Mesenchymal stem cell (in vitro differentiated cells and primary cell): ENCODE measurements at regions not wholly inside any gene's neighbourhood (a gene's known extent, or its start where the extent isn't known, plus 50 kb on each side); places are given as distances from the start of the nearest gene placed in this dataset.

Experiments used
- DNase-seq: peaks from one replicate; pipeline ENCODE4 v3.0.0-alpha.2; 2013
- H2AFZ ChIP-seq: one replicate; pipeline ENCODE4 v1.6.1; 2013; ENCODE audit warnings: low read depth, mild to moderate bottlenecking, control low read depth, inconsistent platforms, low read length, moderate library complexity
- H2AK5ac ChIP-seq: 2 replicates; pipeline ENCODE4 v1.6.1; 2013; ENCODE audit warnings: low read length, moderate library complexity, mild to moderate bottlenecking, inconsistent platforms; ENCODE audit not compliant: severe bottlenecking
- H2BK120ac ChIP-seq: one replicate; pipeline ENCODE4 v1.6.1; 2013; ENCODE audit warnings: low read depth, mild to moderate bottlenecking, inconsistent platforms, low read length, moderate library complexity
- H2BK12ac ChIP-seq, 2 experiments: one replicate each; pipeline ENCODE4 v1.6.1; 2013; ENCODE audit warnings: inconsistent platforms in 2 of 2, low read length in 2 of 2, mild to moderate bottlenecking in 2 of 2, moderate library complexity in 2 of 2, control low read depth in 1 of 2
- H2BK15ac ChIP-seq: one replicate; pipeline ENCODE4 v1.6.1; 2013; ENCODE audit warnings: mild to moderate bottlenecking, low read depth, inconsistent platforms; ENCODE audit not compliant: poor library complexity, severe bottlenecking
- H2BK5ac ChIP-seq: 2 replicates; pipeline ENCODE4 v1.6.1; 2013; ENCODE audit warnings: low read depth, mild to moderate bottlenecking, low read length, control low read depth, inconsistent platforms; ENCODE audit not compliant: poor library complexity, severe bottlenecking
- H3K14ac ChIP-seq, 2 experiments: one replicate each; pipeline ENCODE4 v1.6.1; 2013; ENCODE audit warnings: inconsistent platforms in 2 of 2, low read length in 2 of 2, control low read depth in 1 of 2, mild to moderate bottlenecking in 1 of 2, moderate library complexity in 1 of 2
- H3K18ac ChIP-seq, 2 experiments: one replicate each; pipeline ENCODE4 v1.6.1; 2013; ENCODE audit warnings: inconsistent platforms in 2 of 2, low read length in 2 of 2, control low read depth in 1 of 2, low read depth in 1 of 2, mild to moderate bottlenecking in 1 of 2
- H3K23ac ChIP-seq, 2 experiments: one replicate each; pipeline ENCODE4 v1.6.1; 2013; ENCODE audit warnings: inconsistent platforms in 2 of 2, low read length in 2 of 2, mild to moderate bottlenecking in 2 of 2, moderate library complexity in 2 of 2, control low read depth in 1 of 2
- H3K27ac ChIP-seq: 2 replicates; pipeline ENCODE4 v1.5.1; 2013; ENCODE audit warnings: mild to moderate bottlenecking, moderate library complexity, low read length, control low read depth, inconsistent platforms; ENCODE audit not compliant: poor library complexity, severe bottlenecking
- H3K27me3 ChIP-seq, 2 experiments: 2 replicates each; pipeline versions ENCODE4 v1.6.1 to v1.7.0; 2013; ENCODE audit warnings: low read length in 2 of 2, mild to moderate bottlenecking in 2 of 2, moderate library complexity in 2 of 2, control low read depth in 1 of 2, inconsistent platforms in 1 of 2; ENCODE audit not compliant: control insufficient read depth in 1 of 2, insufficient read depth in 1 of 2
- H3K36me3 ChIP-seq, 2 experiments: 2 replicates each; pipeline versions ENCODE4 v1.6.1 to v1.7.0; 2013; ENCODE audit warnings: low read length in 2 of 2, control low read depth in 1 of 2, inconsistent platforms in 1 of 2, low read depth in 1 of 2, mild to moderate bottlenecking in 1 of 2; ENCODE audit not compliant: insufficient read depth in 2 of 2, control insufficient read depth in 1 of 2
- H3K4ac ChIP-seq, 2 experiments: one replicate each; pipeline ENCODE4 v1.6.1; 2013; ENCODE audit warnings: inconsistent platforms in 2 of 2, low read length in 2 of 2, mild to moderate bottlenecking in 2 of 2, moderate library complexity in 2 of 2, control low read depth in 1 of 2, low read depth in 1 of 2
- H3K4me1 ChIP-seq: 2 replicates; pipeline ENCODE4 v1.6.1; 2013; ENCODE audit warnings: low read depth, low read length, control low read depth; ENCODE audit not compliant: control insufficient read depth, insufficient read depth
- H3K4me2 ChIP-seq: 2 replicates; pipeline ENCODE4 v1.6.1; 2013; ENCODE audit warnings: low read length, mild to moderate bottlenecking, inconsistent platforms; ENCODE audit not compliant: poor library complexity, severe bottlenecking
- H3K4me3 ChIP-seq, 2 experiments: 2 replicates each; pipeline versions ENCODE4 v1.5.1 to v1.7.0; 2013; ENCODE audit warnings: low read length in 2 of 2, mild to moderate bottlenecking in 2 of 2, control low read depth in 1 of 2, low read depth in 1 of 2; ENCODE audit not compliant: insufficient read depth in 1 of 2
- H3K79me1 ChIP-seq: replicated peaks from 2 replicates; pipeline ENCODE4 v1.6.1; 2013; ENCODE audit warnings: mild to moderate bottlenecking, control low read depth, low read length, inconsistent platforms; ENCODE audit not compliant: poor library complexity, severe bottlenecking
- H3K9ac ChIP-seq: 2 replicates; pipeline ENCODE4 v1.7.0; 2013; ENCODE audit warnings: mild to moderate bottlenecking, low read length, moderate library complexity
- H3K9me3 ChIP-seq: 2 replicates; pipeline ENCODE4 v1.7.0; 2013; ENCODE audit warnings: mild to moderate bottlenecking, low read length; ENCODE audit not compliant: control insufficient read depth
- H4K8ac ChIP-seq: one replicate; pipeline ENCODE4 v1.6.1; 2013; ENCODE audit warnings: inconsistent platforms, mild to moderate bottlenecking, low read length, moderate library complexity
- H4K91ac ChIP-seq: one replicate; pipeline ENCODE4 v1.6.1; 2013; ENCODE audit warnings: mild to moderate bottlenecking, low read length, inconsistent platforms
- WGBS: methylation state at CpG from one replicate; pipeline ENCODE4 v1.1.7; 2013; ENCODE audit warnings: mixed read lengths; 5-methylcytosine and 5-hydroxymethylcytosine counted together

GRCh38 chr16:51012396-51012795, 138.7 kb downstream of the SALL1 start:
- DNase-seq: no peak
- Histone ChIP-seq H2BK12ac (no peak overlapping the region), H3K79me1 (no peaks in the 10 kb centered on the region), H2AK5ac (no peak overlapping the region), H2BK120ac (no peak overlapping the region), H3K14ac (no peak overlapping the region), H3K9ac (no peak overlapping the region), H3K27ac (no peak overlapping the region), H2AFZ (no peak overlapping the region), H3K18ac (no peak overlapping the region), H3K4ac (no peak overlapping the region), H2BK15ac (no peak overlapping the region), H3K4me3 (no peak overlapping the region), H3K23ac (no peak overlapping the region), H4K8ac (no peak overlapping the region), H2BK5ac (no peak overlapping the region), H3K9me3 (peaks cover 11% of the 10 kb centered on the region), H3K4me1 (no peaks in the 10 kb centered on the region), H3K36me3 (no peaks in the 10 kb centered on the region), H3K27me3 (no peaks in the 10 kb centered on the region), H3K4me2 (no peak overlapping the region), H4K91ac (no peak overlapping the region)
- 38% methylated on average over 4 of the region's 4 CpGs for WGBS

DNA sequence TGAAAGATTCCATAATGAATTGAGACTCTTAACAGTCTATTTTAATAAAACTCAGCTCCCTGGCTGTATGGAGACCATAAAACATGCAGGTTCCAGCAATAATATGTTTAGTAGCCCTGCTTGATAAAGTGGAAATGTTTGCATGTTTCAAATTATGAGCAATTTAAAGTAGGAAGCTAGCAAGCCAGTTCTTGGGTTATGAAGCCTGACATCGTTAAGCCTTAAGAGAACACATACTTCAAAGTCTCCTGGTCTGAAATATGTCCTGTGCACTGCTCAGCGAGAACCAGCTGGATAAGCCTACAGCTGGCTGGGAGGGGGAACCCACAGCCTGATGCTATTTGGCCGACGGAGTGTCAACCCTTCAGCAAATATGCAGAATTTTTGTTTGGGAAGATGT, 140.3 kb downstream of the SALL1 start:
- H3K4me3 ChIP-seq: no peak overlapping the region
- WGBS: 69% methylated on average over 4 of the region's 4 CpGs
- no peak overlapping the region for H3K23ac ChIP-seq

DNA sequence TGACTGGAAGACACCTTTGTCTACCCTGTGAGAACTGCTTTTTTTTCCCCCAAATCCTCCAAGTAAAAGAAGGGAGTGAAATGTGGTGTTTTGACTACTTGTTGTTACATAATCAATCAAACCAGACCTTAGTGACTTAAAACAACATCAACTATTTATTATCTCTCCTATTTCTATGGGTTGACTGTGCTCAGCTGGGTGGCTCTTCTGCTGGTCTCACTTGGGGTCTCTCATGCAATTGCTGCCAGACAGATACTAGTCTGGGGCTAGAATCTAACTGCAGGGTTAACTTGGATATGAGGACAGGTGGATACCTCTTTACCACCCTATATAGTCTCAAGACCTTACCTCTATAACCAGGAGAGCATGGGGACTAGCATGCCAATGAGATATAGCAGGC, 141.3 kb downstream of the SALL1 start:
- Histone ChIP-seq H3K4me3 (no peak overlapping the region), H3K23ac (no peak overlapping the region), H4K8ac (no peak overlapping the region), H3K14ac (no peak overlapping the region), H4K91ac (no peak overlapping the region), H2BK120ac (no peak overlapping the region), H2BK12ac (no peak overlapping the region), H3K9ac (no peak overlapping the region), H3K4me1 (no peaks in the 10 kb centered on the region), H3K27ac (no peak overlapping the region), H3K18ac (no peak overlapping the region), H3K79me1 (no peaks in the 10 kb centered on the region), H3K4ac (no peak overlapping the region), H3K4me2 (no peak overlapping the region), H3K9me3 (peaks cover 16% of the 10 kb centered on the region), H3K36me3 (no peaks in the 10 kb centered on the region), H2AFZ (no peak overlapping the region), H2BK5ac (no peak overlapping the region), H2BK15ac (no peak overlapping the region), H3K27me3 (no peaks in the 10 kb centered on the region), H2AK5ac (no peak overlapping the region)
- no peak for DNase-seq

More for the DNA sequence above, 140.3 kb downstream of the SALL1 start:
- no peak for DNase-seq
- Histone ChIP-seq H3K27ac (no peak overlapping the region), H3K18ac (no peak overlapping the region), H2BK120ac (no peak overlapping the region), H3K9ac (no peak overlapping the region), H3K79me1 (no peaks in the 10 kb centered on the region), H4K91ac (no peak overlapping the region), H3K9me3 (peaks cover 16% of the 10 kb centered on the region), H3K4me2 (no peak overlapping the region), H3K14ac (no peak overlapping the region), H2BK12ac (no peak overlapping the region), H4K8ac (no peak overlapping the region), H3K27me3 (no peaks in the 10 kb centered on the region), H2AK5ac (no peak overlapping the region), H3K4ac (no peak overlapping the region), H3K36me3 (no peaks in the 10 kb centered on the region), H3K4me1 (no peaks in the 10 kb centered on the region), H2BK15ac (no peak overlapping the region), H2AFZ (no peak overlapping the region), H2BK5ac (no peak overlapping the region)

DNA sequence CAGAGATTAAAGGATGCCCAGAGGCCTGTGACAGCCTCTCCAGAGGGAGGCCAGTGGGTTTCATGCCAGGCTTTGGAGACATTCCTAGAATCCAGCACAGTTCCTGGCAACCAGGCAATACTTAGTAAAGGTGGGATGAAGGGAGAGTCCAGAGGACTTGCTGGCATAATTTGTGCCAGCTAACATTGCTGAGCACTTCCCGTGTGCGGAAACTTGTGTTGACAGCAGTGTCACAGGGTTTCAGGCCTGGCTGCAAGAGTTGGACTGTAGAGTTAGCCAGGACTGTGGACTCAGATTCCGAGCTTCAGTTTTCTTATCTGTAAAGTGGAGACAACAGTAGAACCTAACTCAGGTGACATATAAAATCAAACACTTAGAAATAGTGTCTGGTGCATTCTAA, 141.7 kb downstream of the SALL1 start:
- no peaks in the 10 kb centered on the region for H3K79me1 ChIP-seq
- DNase-seq: no peak
- 90% methylated on average over 2 of the region's 3 CpGs for WGBS

More for the DNA sequence above, 141.7 kb downstream of the SALL1 start:
- no peaks in the 10 kb centered on the region for H3K27me3 ChIP-seq
- no peak overlapping the region for H3K9ac ChIP-seq
- no peak overlapping the region for H3K14ac ChIP-seq
- H2BK120ac ChIP-seq: no peak overlapping the region
- H2BK15ac ChIP-seq: no peak overlapping the region
- H3K27ac ChIP-seq: no peak overlapping the region
- H2AFZ ChIP-seq: no peak overlapping the region
- no peak overlapping the region for H4K8ac ChIP-seq
- no peak overlapping the region for H2BK5ac ChIP-seq
- no peak overlapping the region for H3K4me3 ChIP-seq
- no peak overlapping the region for H2BK12ac ChIP-seq
- H3K9me3 ChIP-seq: peaks cover 16% of the 10 kb centered on the region
- no peak overlapping the region for H2AK5ac ChIP-seq
- no peak overlapping the region for H3K4ac ChIP-seq
- no peaks in the 10 kb centered on the region for H3K36me3 ChIP-seq
- no peak overlapping the region for H3K4me2 ChIP-seq
- no peak overlapping the region for H4K91ac ChIP-seq
- no peak overlapping the region for H3K18ac ChIP-seq
- no peak overlapping the region for H3K23ac ChIP-seq
- no peaks in the 10 kb centered on the region for H3K4me1 ChIP-seq
